ENCODE measurements at regions not wholly inside any gene's neighbourhood (a gene's known extent, or its start where the extent isn't known, plus 50 kb on each side); places are given as distances from the start of the nearest gene placed in this dataset.

DNA sequence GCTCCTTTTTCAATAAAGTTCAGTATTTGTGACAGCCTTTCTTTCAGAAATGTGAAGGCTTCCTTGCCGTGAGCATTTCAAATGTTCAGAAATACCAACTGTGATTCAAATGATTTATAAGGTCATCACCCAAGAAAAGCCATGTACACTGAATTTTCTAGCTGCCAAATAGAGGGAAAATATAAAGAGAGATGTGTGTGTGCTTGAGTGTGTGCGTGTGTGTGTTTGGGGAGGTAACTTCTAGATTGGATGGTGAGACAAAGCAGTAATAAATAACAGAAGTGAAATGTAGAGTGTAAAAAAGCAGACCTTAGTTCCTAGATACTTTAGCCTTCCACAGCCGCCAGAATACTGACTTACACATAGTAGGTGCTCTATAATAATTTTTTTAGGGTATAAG, 577.4 kb downstream of the TBL1XR1 start:
- TF ChIP-seq CTCF (IDR thresholded peaks at IDR 0.05), result no peak
- TF ChIP-seq POLR2AphosphoS5 (IDR thresholded peaks at IDR 0.05), result no peak
- TF ChIP-seq POLR2A (IDR thresholded peaks at IDR 0.05), result no peak

Data from gastroesophageal sphincter (tissue), 3 donors.